Muscle of leg (tissue), 3 donors: ENCODE measurements at regions not wholly inside any gene's neighbourhood (a gene's known extent, or its start where the extent isn't known, plus 50 kb on each side); places are given as distances from the start of the nearest gene placed in this dataset.

Experiments
- DNase-seq: peaks from one replicate; pipeline ENCODE4 v3.0.0; 2013
- H3K27ac ChIP-seq: one replicate; pipeline ENCODE4 v1.5.1; 2013; ENCODE audit warnings: mild to moderate bottlenecking, low read length, control low read depth
- H3K27me3 ChIP-seq: one replicate; pipeline ENCODE4 v1.6.1; 2013; ENCODE audit warnings: low read length; ENCODE audit not compliant: control insufficient read depth, insufficient read depth
- H3K36me3 ChIP-seq: one replicate; pipeline ENCODE4 v1.6.1; 2013; ENCODE audit warnings: low read length; ENCODE audit not compliant: control insufficient read depth, insufficient read depth
- H3K4me1 ChIP-seq: one replicate; pipeline ENCODE4 v1.6.1; 2013; ENCODE audit warnings: low read length; ENCODE audit not compliant: control insufficient read depth, insufficient read depth
- H3K4me3 ChIP-seq: one replicate; pipeline ENCODE4 v1.5.1; 2013; ENCODE audit warnings: low read length, control low read depth
- H3K9me3 ChIP-seq: replicated peaks from 2 replicates; pipeline ENCODE4 v1.6.1; 2013; ENCODE audit warnings: low read depth, low read length; ENCODE audit not compliant: control insufficient read depth
- WGBS: methylation state at CpG from one replicate; pipeline ENCODE4 v1.1.5; 2013; ENCODE audit warnings: missing lambda C conversion rate; ENCODE audit not compliant: insufficient coverage; 5-methylcytosine and 5-hydroxymethylcytosine counted together

GRCh38 chr16:82341146-82341669, 171.2 kb upstream of the MPHOSPH6 start:
- whole genome bisulfite sequencing, result 100% methylated on average over 1 of the region's 4 CpGs
- Histone ChIP-seq H3K4me1 (no peaks in the 10 kb centered on the region), H3K27me3 (peaks cover 3% of the 10 kb centered on the region), H3K27ac (no peak overlapping the region), H3K4me3 (no peak overlapping the region), H3K36me3 (no peaks in the 10 kb centered on the region), H3K9me3 (no peaks in the 10 kb centered on the region)
- no peak for DNase-seq

- WGBS, result no CpG with 5 or more reads among the region's 4 CpGs
- DNase-seq, result no peak
- Histone ChIP-seq H3K4me3 (no peak overlapping the region), H3K27ac (no peak overlapping the region), H3K9me3 (no peaks in the 10 kb centered on the region), H3K27me3 (peaks cover 3% of the 10 kb centered on the region), H3K36me3 (no peaks in the 10 kb centered on the region), H3K4me1 (no peaks in the 10 kb centered on the region)
Measured at GRCh38 chr16:82340531-82340930, 170.5 kb upstream of the MPHOSPH6 start.

- no peak for DNase-seq
- Histone ChIP-seq H3K4me1 (no peaks in the 10 kb centered on the region), H3K36me3 (no peaks in the 10 kb centered on the region), H3K4me3 (no peak overlapping the region), H3K9me3 (no peaks in the 10 kb centered on the region), H3K27me3 (peaks cover 3% of the 10 kb centered on the region), H3K27ac (no peak overlapping the region)
- 82% methylated on average over 1 of the region's 3 CpGs for WGBS
Measured at GRCh38 chr16:82337355-82337754, 167.3 kb upstream of the MPHOSPH6 start.

GRCh38 chr16:82331974-82332750, 162.1 kb upstream of the MPHOSPH6 start:
- DNase-seq, result no peak
- no peaks in the 10 kb centered on the region for H3K4me1 ChIP-seq
- no peak overlapping the region for H3K27ac ChIP-seq
- no peaks in the 10 kb centered on the region for H3K9me3 ChIP-seq
- H3K4me3 ChIP-seq, result no peak overlapping the region
- WGBS, result 93% methylated on average over 5 of the region's 6 CpGs
- H3K27me3 ChIP-seq, result no peaks in the 10 kb centered on the region
- no peaks in the 10 kb centered on the region for H3K36me3 ChIP-seq

GRCh38 chr16:82331397-82331796, 161.4 kb upstream of the MPHOSPH6 start:
- Histone ChIP-seq H3K36me3 (no peaks in the 10 kb centered on the region), H3K4me3 (no peak overlapping the region), H3K27ac (no peak overlapping the region), H3K4me1 (no peaks in the 10 kb centered on the region), H3K9me3 (no peaks in the 10 kb centered on the region), H3K27me3 (no peaks in the 10 kb centered on the region)
- no peak for DNase-seq
- 60% methylated on average over 1 of the region's 3 CpGs for WGBS

GRCh38 chr16:82329504-82330192, 159.6 kb upstream of the MPHOSPH6 start:
- Histone ChIP-seq H3K27me3 (no peaks in the 10 kb centered on the region), H3K9me3 (no peaks in the 10 kb centered on the region), H3K36me3 (no peaks in the 10 kb centered on the region), H3K4me3 (no peak overlapping the region), H3K4me1 (no peaks in the 10 kb centered on the region), H3K27ac (no peak overlapping the region)
- 80% methylated on average over 5 of the region's 11 CpGs for WGBS
- no peak for DNase-seq

GRCh38 chr16:82328881-82329469, 159.0 kb upstream of the MPHOSPH6 start:
- Histone ChIP-seq H3K27me3 (no peaks in the 10 kb centered on the region), H3K36me3 (no peaks in the 10 kb centered on the region), H3K9me3 (no peaks in the 10 kb centered on the region), H3K27ac (no peak overlapping the region), H3K4me1 (no peaks in the 10 kb centered on the region), H3K4me3 (no peak overlapping the region)
- no peak for DNase-seq
- WGBS, result 59% methylated on average over 3 of the region's 5 CpGs

- no peak overlapping the region for H3K27ac ChIP-seq
- H3K9me3 ChIP-seq, result peaks cover 12% of the 10 kb centered on the region
- WGBS, result no CpG with 5 or more reads among the region's 2 CpGs
- no peaks in the 10 kb centered on the region for H3K36me3 ChIP-seq
- H3K4me1 ChIP-seq, result no peaks in the 10 kb centered on the region
- no peaks in the 10 kb centered on the region for H3K27me3 ChIP-seq
- DNase-seq, result no peak
- no peak overlapping the region for H3K4me3 ChIP-seq
Measured at GRCh38 chr16:82323171-82323570, 153.1 kb upstream of the MPHOSPH6 start.

- Histone ChIP-seq H3K27ac (no peak overlapping the region), H3K4me1 (no peaks in the 10 kb centered on the region), H3K36me3 (no peaks in the 10 kb centered on the region), H3K27me3 (no peaks in the 10 kb centered on the region), H3K9me3 (peaks cover 12% of the 10 kb centered on the region), H3K4me3 (no peak overlapping the region)
- DNase-seq, result no peak
Measured at GRCh38 chr16:82322177-82322576, 152.2 kb upstream of the MPHOSPH6 start.

- Histone ChIP-seq H3K9me3 (peaks cover 12% of the 10 kb centered on the region), H3K4me3 (no peak overlapping the region), H3K4me1 (no peaks in the 10 kb centered on the region), H3K27me3 (no peaks in the 10 kb centered on the region), H3K36me3 (no peaks in the 10 kb centered on the region), H3K27ac (no peak overlapping the region)
- no peak for DNase-seq
- WGBS, result no CpG with 5 or more reads among the region's 1 CpG
Measured at GRCh38 chr16:82319038-82319437, 149.0 kb upstream of the MPHOSPH6 start.
